BJ (cell line): ENCODE measurements at regions not wholly inside any gene's neighbourhood (a gene's known extent, or its start where the extent isn't known, plus 50 kb on each side); places are given as distances from the start of the nearest gene placed in this dataset.

ENCODE experiments used
- CTCF ChIA-PET: fragments of 350-600 bp; formaldehyde crosslinking; extraction: SDS; loops from one replicate; lab custom pipeline; 2021; ENCODE audit warnings: antibody characterized with exemption, inconsistent platforms; lab: Yijun Ruan, JAX
- POLR2A ChIA-PET: fragments of 300-600 bp; sonication (Branson Sonifier 250); formaldehyde crosslinking; extraction: SDS; loops from one replicate; lab custom pipeline; 2021; ENCODE audit warnings: antibody characterized with exemption; lab: Charles Lee
- DNase-seq: peaks from one replicate; pipeline ENCODE4 v3.0.0-alpha.2; 2011; ENCODE audit warnings: low read depth
- H3K27me3 ChIP-seq: 2 replicates; pipeline ENCODE4 v1.6.0; 2011; ENCODE audit warnings: low read length; ENCODE audit not compliant: control insufficient read depth, insufficient read depth
- H3K36me3 ChIP-seq: 2 replicates; pipeline ENCODE4 v1.5.1; 2011; ENCODE audit warnings: low read length; ENCODE audit not compliant: control insufficient read depth, insufficient read depth
- H3K4me3 ChIP-seq: 2 replicates; pipeline ENCODE4 v1.5.1; 2011; ENCODE audit warnings: low read depth, mild to moderate bottlenecking, control low read depth, low read length
- TF ChIP-seq, protein P1 (sequence below): IDR thresholded peaks from 2 replicates; pipeline ENCODE4 v1.5.1; 2011; ENCODE audit warnings: low read depth, mild to moderate bottlenecking, control low read depth, inconsistent platforms, low read length, moderate library complexity; ENCODE audit not compliant: insufficient read depth

DNA sequence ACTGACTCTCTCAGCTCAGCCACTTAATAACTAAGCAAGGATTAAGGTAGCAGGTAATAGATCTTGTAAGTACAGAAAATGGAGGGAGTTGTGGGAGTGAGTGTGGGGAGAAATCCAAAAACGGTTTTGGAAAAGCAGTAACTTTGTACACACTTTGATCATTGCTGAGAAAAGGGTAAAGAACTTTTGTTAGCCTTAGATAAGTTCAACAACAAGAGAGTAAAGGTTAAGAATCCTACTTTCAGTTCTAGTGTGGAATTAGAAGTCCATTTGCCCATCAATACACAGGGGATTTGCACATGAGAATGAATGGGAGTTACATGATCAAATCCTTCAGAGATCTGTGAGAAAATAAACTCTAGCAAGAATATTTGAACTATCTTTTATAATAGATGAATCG lies 528.7 kb downstream of the SOX2 start:
- DNase-seq = no peak
- CTCF ChIA-PET = no interaction called here
- no peaks in the 10 kb centered on the region for H3K27me3 ChIP-seq
- H3K4me3 ChIP-seq = no peak overlapping the region
- TF ChIP-seq, protein P1, sequence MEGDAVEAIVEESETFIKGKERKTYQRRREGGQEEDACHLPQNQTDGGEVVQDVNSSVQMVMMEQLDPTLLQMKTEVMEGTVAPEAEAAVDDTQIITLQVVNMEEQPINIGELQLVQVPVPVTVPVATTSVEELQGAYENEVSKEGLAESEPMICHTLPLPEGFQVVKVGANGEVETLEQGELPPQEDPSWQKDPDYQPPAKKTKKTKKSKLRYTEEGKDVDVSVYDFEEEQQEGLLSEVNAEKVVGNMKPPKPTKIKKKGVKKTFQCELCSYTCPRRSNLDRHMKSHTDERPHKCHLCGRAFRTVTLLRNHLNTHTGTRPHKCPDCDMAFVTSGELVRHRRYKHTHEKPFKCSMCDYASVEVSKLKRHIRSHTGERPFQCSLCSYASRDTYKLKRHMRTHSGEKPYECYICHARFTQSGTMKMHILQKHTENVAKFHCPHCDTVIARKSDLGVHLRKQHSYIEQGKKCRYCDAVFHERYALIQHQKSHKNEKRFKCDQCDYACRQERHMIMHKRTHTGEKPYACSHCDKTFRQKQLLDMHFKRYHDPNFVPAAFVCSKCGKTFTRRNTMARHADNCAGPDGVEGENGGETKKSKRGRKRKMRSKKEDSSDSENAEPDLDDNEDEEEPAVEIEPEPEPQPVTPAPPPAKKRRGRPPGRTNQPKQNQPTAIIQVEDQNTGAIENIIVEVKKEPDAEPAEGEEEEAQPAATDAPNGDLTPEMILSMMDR = no peak
- H3K36me3 ChIP-seq = no peaks in the 10 kb centered on the region
- POLR2A ChIA-PET = no interaction called here

DNA sequence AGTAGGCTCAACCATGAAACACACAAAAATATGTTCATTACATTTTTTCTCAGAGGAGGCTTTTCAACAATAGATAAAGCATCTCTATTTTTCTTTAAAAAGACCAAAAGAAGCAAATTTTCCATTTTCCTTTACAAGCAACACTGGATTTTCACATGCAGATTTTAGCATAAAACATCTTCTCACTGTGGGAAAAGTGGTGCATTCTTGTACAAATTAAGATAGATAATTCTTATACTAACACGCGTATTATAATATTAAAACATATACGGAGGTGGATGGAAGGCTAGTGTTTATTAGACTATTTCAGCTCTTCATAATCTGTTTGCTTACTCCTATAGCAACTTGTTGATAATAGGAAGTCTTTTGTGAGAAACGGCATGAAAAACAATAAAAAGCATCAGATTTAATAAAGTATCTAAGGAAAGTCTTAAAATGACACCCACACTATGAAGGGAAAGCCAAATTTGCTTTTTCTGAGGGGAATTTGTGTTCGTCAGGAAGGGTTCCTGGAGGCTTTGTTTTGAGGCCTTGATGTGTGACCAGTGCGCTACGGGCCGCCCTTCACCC lies 529.6 kb downstream of the SOX2 start:
- no peaks in the 10 kb centered on the region for H3K36me3 ChIP-seq
- TF ChIP-seq, protein P1 = no peak
- H3K4me3 ChIP-seq = no peak overlapping the region
- no peaks in the 10 kb centered on the region for H3K27me3 ChIP-seq
- ChIA-PET POLR2A (no interaction called here), CTCF (no interaction called here)
- DNase-seq = no peak

DNA sequence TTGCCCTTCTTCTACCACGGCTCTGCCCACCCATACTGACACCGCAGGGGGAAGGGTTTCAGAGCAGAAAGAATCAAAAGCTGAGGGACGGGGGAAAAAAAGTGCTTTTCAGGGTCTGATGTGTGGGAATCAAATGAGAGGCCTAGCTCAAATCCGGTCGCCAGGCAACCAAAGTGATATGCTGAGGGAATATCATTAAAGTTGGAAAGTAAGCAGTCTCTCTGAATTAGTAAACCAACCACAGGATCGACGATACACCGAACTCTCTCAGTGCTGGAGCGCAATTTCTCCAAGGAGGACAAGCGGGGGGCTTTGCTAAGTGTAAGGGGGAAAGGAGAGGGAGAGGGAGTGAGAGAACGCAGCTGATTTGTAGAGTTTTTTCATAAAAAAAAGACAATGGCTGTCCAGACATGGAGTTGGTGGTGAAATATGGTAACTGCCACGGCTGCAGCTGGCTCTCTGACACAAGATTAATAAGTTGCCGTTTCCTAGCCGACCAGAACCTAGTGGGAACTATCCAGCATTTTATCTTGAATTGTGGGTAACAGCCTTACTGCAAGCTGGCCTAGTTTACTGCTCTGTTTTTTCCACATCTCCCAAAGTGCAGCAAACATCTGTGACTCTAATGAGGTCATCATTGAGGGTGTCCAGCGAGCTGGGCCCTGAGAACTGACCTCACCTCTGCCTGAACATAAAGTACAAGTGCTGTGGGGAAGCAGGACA lies 530.2 kb downstream of the SOX2 start:
- TF ChIP-seq, protein P1 = no peak
- ChIA-PET POLR2A (no interaction called here), CTCF (no interaction called here)
- no peaks in the 10 kb centered on the region for H3K27me3 ChIP-seq
- no peaks in the 10 kb centered on the region for H3K36me3 ChIP-seq
- no peak for DNase-seq
- no peak overlapping the region for H3K4me3 ChIP-seq

DNA sequence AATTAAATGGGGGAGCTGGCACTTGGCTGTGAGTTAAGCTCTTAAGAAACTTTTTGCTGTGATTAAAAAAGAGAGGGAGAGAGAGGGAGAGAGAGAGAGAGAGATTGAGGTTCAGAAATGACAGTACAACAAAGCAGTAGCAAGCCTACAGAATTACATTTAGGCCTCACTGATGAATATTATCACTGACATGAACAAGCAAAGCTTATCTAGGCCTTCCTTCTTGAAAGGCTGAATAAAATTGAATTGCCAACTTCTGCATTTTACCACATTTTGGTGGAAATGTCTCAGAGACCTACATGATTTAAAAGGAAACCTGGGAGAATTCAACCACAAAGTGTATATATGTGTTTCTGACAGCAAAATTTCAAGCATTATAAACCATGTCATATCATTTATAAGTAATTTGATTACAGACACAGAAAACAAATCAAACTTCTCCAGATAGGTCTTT lies 530.8 kb downstream of the SOX2 start:
- H3K27me3 ChIP-seq = no peaks in the 10 kb centered on the region
- ChIA-PET POLR2A (no interaction called here), CTCF (no interaction called here)
- no peak overlapping the region for H3K4me3 ChIP-seq
- no peaks in the 10 kb centered on the region for H3K36me3 ChIP-seq
- no peak for DNase-seq
- TF ChIP-seq, protein P1 = no peak

DNA sequence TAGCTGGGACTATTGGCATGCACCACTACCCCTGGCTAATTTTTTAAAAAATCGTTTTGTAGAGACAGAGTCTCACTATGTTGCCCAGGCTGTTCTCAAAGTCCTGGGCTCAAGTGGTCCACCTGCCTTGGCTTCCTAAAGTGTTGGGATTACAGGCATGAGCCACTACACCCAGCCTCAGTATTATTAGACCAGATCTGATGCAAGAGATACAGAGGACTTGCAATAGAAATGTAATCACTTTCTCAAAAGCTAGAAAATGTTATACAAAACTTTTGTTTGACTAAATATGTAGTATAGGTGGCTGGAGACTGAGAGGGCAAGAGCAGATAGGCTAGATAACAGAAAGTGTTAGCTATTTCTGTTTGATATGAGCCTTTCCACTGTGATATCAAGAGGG lies 531.9 kb downstream of the SOX2 start:
- no peak for DNase-seq
- POLR2A ChIA-PET = no interaction called here
- CTCF ChIA-PET = no interaction called here
- TF ChIP-seq, protein P1 = no peak
- H3K36me3 ChIP-seq = no peaks in the 10 kb centered on the region
- H3K4me3 ChIP-seq = no peak overlapping the region
- no peaks in the 10 kb centered on the region for H3K27me3 ChIP-seq
